ENCODE measurements at regions not wholly inside any gene's neighbourhood (a gene's known extent, or its start where the extent isn't known, plus 50 kb on each side); places are given as distances from the start of the nearest gene placed in this dataset.

- Histone ChIP-seq H3K4me1 (ENCODE audit: insufficient read depth, low read length) (no peaks in the 10 kb centered on the region), H2AFZ (ENCODE audit: low read depth, low read length) (no peak overlapping the region), H3K4me3 (ENCODE audit: insufficient read depth, low read depth, low read length) (no peak overlapping the region), H3K36me3 (ENCODE audit: insufficient read depth, low read length) (no peaks in the 10 kb centered on the region), H3K9ac (ENCODE audit: low read length) (no peak overlapping the region), H3K79me2 (ENCODE audit: insufficient read depth, low read length) (no peaks in the 10 kb centered on the region), H4K20me1 (ENCODE audit: insufficient read depth, low read length) (no peaks in the 10 kb centered on the region), H3K27me3 (ENCODE audit: insufficient read depth, low read length) (no peaks in the 10 kb centered on the region), H3K27ac (ENCODE audit: low read depth, low read length) (no peak overlapping the region), H3K9me3 (ENCODE audit: insufficient read depth, low read depth, low read length) (no peaks in the 10 kb centered on the region), H3K4me2 (ENCODE audit: low read length) (no peak overlapping the region)
- Mint-ChIP-seq H3K27ac (ENCODE audit: unreplicated experiment) (no peak overlapping the region), H3K27me3 (ENCODE audit: low read depth, unreplicated experiment) (no peaks in the 10 kb centered on the region), H3K36me3 (ENCODE audit: low read depth, unreplicated experiment) (no peaks in the 10 kb centered on the region), H3K4me1 (ENCODE audit: low read depth, unreplicated experiment) (no peaks in the 10 kb centered on the region), H3K9me3 (ENCODE audit: unreplicated experiment) (no peaks in the 10 kb centered on the region), H3K4me3 (ENCODE audit: unreplicated experiment) (no peak overlapping the region)
- FAIRE-seq, result no peak
- TF ChIP-seq EZH2 (IDR thresholded peaks at IDR 0.05; ENCODE audit: insufficient read depth, low read length) (no peak), CTCF (IDR thresholded peaks at IDR 0.05; ENCODE audit: insufficient read depth, low read depth, low read length) (no peak)
- no peak for DNase-seq (ENCODE audit: low read depth)
Measured at GRCh38 chr22:36088292-36088691, 59.7 kb upstream of the RBFOX2 start.

DNA sequence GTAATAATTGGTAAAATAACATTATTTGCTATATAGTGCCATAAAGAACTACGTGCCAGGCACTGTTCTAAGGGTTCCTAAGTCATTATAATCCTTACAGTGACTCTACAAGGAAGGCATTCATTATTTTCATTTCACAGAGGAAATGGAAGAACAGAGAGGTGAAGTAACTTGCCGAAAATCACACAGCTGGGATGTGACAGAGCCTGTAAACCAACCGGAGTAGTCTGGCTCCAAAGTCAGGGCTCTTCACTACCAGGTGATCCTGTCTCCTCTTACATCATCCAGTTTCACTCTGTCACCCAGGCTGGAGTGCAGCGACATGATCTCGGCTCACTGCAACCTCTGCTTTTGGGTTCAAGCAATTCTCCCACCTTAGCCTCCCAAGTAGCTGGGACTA lies 59.2 kb upstream of the RBFOX2 start:
- H3K27ac ChIP-seq (ENCODE audit: low read depth, low read length), result no peak overlapping the region
- H3K36me3 Mint-ChIP-seq (ENCODE audit: low read depth, unreplicated experiment), result no peaks in the 10 kb centered on the region
- no peaks in the 10 kb centered on the region for H3K27me3 ChIP-seq (ENCODE audit: insufficient read depth, low read length)
- H4K20me1 ChIP-seq (ENCODE audit: insufficient read depth, low read length), result no peaks in the 10 kb centered on the region
- H3K27ac Mint-ChIP-seq (ENCODE audit: unreplicated experiment), result no peak overlapping the region
- H3K9me3 Mint-ChIP-seq (ENCODE audit: unreplicated experiment), result no peaks in the 10 kb centered on the region
- no peaks in the 10 kb centered on the region for H3K9me3 ChIP-seq (ENCODE audit: insufficient read depth, low read depth, low read length)
- no peak overlapping the region for H3K4me3 ChIP-seq (ENCODE audit: insufficient read depth, low read depth, low read length)
- no peaks in the 10 kb centered on the region for H3K4me1 Mint-ChIP-seq (ENCODE audit: low read depth, unreplicated experiment)
- FAIRE-seq, result no peak
- no peak overlapping the region for H3K4me3 Mint-ChIP-seq (ENCODE audit: unreplicated experiment)
- H3K4me1 ChIP-seq (ENCODE audit: insufficient read depth, low read length), result no peaks in the 10 kb centered on the region
- TF ChIP-seq CTCF (IDR thresholded peaks at IDR 0.05; ENCODE audit: insufficient read depth, low read depth, low read length) (no peak), EZH2 (IDR thresholded peaks at IDR 0.05; ENCODE audit: insufficient read depth, low read length) (no peak)
- H2AFZ ChIP-seq (ENCODE audit: low read depth, low read length), result no peak overlapping the region
- H3K79me2 ChIP-seq (ENCODE audit: insufficient read depth, low read length), result no peaks in the 10 kb centered on the region
- H3K4me2 ChIP-seq (ENCODE audit: low read length), result no peak overlapping the region
- H3K27me3 Mint-ChIP-seq (ENCODE audit: low read depth, unreplicated experiment), result no peaks in the 10 kb centered on the region
- H3K36me3 ChIP-seq (ENCODE audit: insufficient read depth, low read length), result no peaks in the 10 kb centered on the region
- no peak overlapping the region for H3K9ac ChIP-seq (ENCODE audit: low read length)
- DNase-seq (ENCODE audit: low read depth), result no peak

DNA sequence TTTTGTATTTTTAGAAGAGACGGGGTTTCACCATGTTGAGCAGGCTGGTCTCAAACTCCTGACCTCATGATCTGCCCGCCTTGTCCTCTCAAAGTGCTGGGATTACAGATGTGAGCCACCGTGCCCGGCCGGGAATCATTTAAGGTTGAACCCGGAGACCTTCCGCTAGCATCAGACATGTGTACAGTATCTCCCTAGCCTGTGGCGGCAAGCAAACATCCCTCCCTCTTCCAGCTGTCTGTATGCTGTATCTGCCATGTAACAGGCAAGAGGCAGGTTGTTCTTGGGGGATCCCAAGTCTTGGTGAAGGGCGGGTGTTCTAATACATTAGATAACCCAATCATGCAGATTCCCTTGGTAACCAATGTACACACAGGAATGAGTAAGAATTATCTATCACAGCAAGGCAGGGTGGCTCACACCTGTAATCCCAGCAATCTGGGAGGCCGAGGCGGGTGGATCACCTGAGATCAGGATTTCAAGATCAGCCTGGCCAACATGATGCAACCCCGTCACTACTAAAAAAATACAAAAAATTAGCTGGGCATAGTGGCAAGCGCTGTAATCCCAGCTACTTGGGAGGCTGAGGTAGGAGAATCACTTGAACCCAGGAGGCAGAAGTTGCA lies 58.1 kb upstream of the RBFOX2 start:
- H3K36me3 Mint-ChIP-seq (ENCODE audit: low read depth, unreplicated experiment), result no peaks in the 10 kb centered on the region
- no peaks in the 10 kb centered on the region for H3K9me3 Mint-ChIP-seq (ENCODE audit: unreplicated experiment)
- no peaks in the 10 kb centered on the region for H4K20me1 ChIP-seq (ENCODE audit: insufficient read depth, low read length)
- H3K27me3 Mint-ChIP-seq (ENCODE audit: low read depth, unreplicated experiment), result no peaks in the 10 kb centered on the region
- no peak overlapping the region for H3K4me2 ChIP-seq (ENCODE audit: low read length)
- H2AFZ ChIP-seq (ENCODE audit: low read depth, low read length), result no peak overlapping the region
- H3K9me3 ChIP-seq (ENCODE audit: insufficient read depth, low read depth, low read length), result no peaks in the 10 kb centered on the region
- H3K27me3 ChIP-seq (ENCODE audit: insufficient read depth, low read length), result no peaks in the 10 kb centered on the region
- no peaks in the 10 kb centered on the region for H3K36me3 ChIP-seq (ENCODE audit: insufficient read depth, low read length)
- no peak overlapping the region for H3K4me3 Mint-ChIP-seq (ENCODE audit: unreplicated experiment)
- H3K4me3 ChIP-seq (ENCODE audit: insufficient read depth, low read depth, low read length), result no peak overlapping the region
- H3K79me2 ChIP-seq (ENCODE audit: insufficient read depth, low read length), result no peaks in the 10 kb centered on the region
- H3K9ac ChIP-seq (ENCODE audit: low read length), result no peak overlapping the region
- no peak for DNase-seq (ENCODE audit: low read depth)
- H3K27ac ChIP-seq (ENCODE audit: low read depth, low read length), result no peak overlapping the region
- no peaks in the 10 kb centered on the region for H3K4me1 Mint-ChIP-seq (ENCODE audit: low read depth, unreplicated experiment)
- FAIRE-seq, result no peak
- H3K27ac Mint-ChIP-seq (ENCODE audit: unreplicated experiment), result no peak overlapping the region
- no peaks in the 10 kb centered on the region for H3K4me1 ChIP-seq (ENCODE audit: insufficient read depth, low read length)
- TF ChIP-seq CTCF (IDR thresholded peaks at IDR 0.05; ENCODE audit: insufficient read depth, low read depth, low read length) (no peak), EZH2 (IDR thresholded peaks at IDR 0.05; ENCODE audit: insufficient read depth, low read length) (no peak)

All from astrocyte (in vitro differentiated cells and primary cell).